GM12878 (cell line): ENCODE measurements at regions not wholly inside any gene's neighbourhood (a gene's known extent, or its start where the extent isn't known, plus 50 kb on each side); places are given as distances from the start of the nearest gene placed in this dataset.

ENCODE experiments used
- KDM1A ChIP-seq: fragments of 200-600 bp; sonication (generic); IDR thresholded peaks from 2 replicates; pipeline ENCODE4 v1.6.1; 2016; ENCODE audit warnings: borderline replicate concordance
- SRF ChIP-seq, 2 experiments: IDR thresholded peaks; 2 replicates each; pipeline ENCODE4 v1.6.1; 2011; ENCODE audit warnings: low read depth in 2 of 2, low read length in 2 of 2, mild to moderate bottlenecking in 1 of 2, moderate library complexity in 1 of 2
- TAF1 ChIP-seq: IDR thresholded peaks from 2 replicates; pipeline ENCODE4 v1.6.1; 2011; ENCODE audit warnings: mild to moderate bottlenecking, low read depth, low read length, borderline replicate concordance
- TF ChIP-seq, protein P1 (sequence below): fragments of 450-650 bp; IDR thresholded peaks from 2 replicates; pipeline ENCODE4 v1.6.1; 2017; ENCODE audit warnings: antibody characterized with exemption, mild to moderate bottlenecking, moderate library complexity
- TF ChIP-seq, protein P2 (sequence below): fragments of 450-650 bp; IDR thresholded peaks from 2 replicates; pipeline ENCODE4 v1.6.1; 2017; ENCODE audit warnings: mild to moderate bottlenecking
- TF ChIP-seq, protein P3 (sequence below): IDR thresholded peaks from 2 replicates; pipeline ENCODE4 v1.6.1; 2012; ENCODE audit warnings: low read depth, low read length, improper control_type of control experiment
- TF ChIP-seq, protein P4 (sequence below), 3 experiments: IDR thresholded peaks in 2 of 3; conservative IDR thresholded peaks in 1 of 3; 2 replicates each; pipeline ENCODE4 v1.5.1; 2011; ENCODE audit warnings: low read depth in 3 of 3, low read length in 3 of 3, mild to moderate bottlenecking in 3 of 3, control low read depth in 2 of 3, moderate library complexity in 2 of 3, inconsistent platforms in 1 of 3, mixed read lengths in 1 of 3; ENCODE audit not compliant: control insufficient read depth in 2 of 3, insufficient read depth in 1 of 3; ENCODE audit errors: extremely low read depth in 1 of 3
- TF ChIP-seq, protein P5 (sequence below): IDR thresholded peaks from 2 replicates; pipeline ENCODE4 v1.6.1; 2011; ENCODE audit warnings: mild to moderate bottlenecking, low read depth, low read length, moderate library complexity; ENCODE audit not compliant: insufficient replicate concordance

DNA sequence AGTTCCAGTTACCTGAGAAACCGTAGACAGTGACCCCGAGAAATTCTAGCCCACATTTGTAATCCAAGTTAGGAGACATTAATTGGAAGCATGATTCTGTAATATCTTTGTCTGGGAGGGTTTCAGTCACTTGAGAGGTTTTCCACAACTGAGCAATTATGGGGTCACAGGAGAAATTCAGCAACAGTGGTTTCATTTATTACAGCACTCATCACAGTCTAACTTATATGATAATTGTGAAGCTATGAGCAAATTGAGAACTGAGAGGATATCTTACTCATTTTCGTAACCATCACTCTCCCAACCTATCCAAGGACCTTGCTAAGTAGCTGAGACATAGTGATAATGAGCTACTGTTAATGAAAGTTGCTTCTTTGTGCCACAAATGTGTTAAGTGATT, 328.5 kb upstream of the PPP2R3A start:
- TF ChIP-seq, protein P1, sequence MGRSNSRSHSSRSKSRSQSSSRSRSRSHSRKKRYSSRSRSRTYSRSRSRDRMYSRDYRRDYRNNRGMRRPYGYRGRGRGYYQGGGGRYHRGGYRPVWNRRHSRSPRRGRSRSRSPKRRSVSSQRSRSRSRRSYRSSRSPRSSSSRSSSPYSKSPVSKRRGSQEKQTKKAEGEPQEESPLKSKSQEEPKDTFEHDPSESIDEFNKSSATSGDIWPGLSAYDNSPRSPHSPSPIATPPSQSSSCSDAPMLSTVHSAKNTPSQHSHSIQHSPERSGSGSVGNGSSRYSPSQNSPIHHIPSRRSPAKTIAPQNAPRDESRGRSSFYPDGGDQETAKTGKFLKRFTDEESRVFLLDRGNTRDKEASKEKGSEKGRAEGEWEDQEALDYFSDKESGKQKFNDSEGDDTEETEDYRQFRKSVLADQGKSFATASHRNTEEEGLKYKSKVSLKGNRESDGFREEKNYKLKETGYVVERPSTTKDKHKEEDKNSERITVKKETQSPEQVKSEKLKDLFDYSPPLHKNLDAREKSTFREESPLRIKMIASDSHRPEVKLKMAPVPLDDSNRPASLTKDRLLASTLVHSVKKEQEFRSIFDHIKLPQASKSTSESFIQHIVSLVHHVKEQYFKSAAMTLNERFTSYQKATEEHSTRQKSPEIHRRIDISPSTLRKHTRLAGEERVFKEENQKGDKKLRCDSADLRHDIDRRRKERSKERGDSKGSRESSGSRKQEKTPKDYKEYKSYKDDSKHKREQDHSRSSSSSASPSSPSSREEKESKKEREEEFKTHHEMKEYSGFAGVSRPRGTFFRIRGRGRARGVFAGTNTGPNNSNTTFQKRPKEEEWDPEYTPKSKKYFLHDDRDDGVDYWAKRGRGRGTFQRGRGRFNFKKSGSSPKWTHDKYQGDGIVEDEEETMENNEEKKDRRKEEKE, result no peak
- TF ChIP-seq, protein P2, sequence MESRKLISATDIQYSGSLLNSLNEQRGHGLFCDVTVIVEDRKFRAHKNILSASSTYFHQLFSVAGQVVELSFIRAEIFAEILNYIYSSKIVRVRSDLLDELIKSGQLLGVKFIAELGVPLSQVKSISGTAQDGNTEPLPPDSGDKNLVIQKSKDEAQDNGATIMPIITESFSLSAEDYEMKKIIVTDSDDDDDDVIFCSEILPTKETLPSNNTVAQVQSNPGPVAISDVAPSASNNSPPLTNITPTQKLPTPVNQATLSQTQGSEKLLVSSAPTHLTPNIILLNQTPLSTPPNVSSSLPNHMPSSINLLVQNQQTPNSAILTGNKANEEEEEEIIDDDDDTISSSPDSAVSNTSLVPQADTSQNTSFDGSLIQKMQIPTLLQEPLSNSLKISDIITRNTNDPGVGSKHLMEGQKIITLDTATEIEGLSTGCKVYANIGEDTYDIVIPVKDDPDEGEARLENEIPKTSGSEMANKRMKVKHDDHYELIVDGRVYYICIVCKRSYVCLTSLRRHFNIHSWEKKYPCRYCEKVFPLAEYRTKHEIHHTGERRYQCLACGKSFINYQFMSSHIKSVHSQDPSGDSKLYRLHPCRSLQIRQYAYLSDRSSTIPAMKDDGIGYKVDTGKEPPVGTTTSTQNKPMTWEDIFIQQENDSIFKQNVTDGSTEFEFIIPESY, result no peak
- no peak for TF ChIP-seq SRF (IDR thresholded peaks at IDR 0.05; ENCODE audit: low read depth in 2 of 2, low read length in 2 of 2)
- no peak for TF ChIP-seq TAF1
- TF ChIP-seq, protein P3, sequence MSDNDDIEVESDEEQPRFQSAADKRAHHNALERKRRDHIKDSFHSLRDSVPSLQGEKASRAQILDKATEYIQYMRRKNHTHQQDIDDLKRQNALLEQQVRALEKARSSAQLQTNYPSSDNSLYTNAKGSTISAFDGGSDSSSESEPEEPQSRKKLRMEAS, result no peak
- TF ChIP-seq, protein P4, sequence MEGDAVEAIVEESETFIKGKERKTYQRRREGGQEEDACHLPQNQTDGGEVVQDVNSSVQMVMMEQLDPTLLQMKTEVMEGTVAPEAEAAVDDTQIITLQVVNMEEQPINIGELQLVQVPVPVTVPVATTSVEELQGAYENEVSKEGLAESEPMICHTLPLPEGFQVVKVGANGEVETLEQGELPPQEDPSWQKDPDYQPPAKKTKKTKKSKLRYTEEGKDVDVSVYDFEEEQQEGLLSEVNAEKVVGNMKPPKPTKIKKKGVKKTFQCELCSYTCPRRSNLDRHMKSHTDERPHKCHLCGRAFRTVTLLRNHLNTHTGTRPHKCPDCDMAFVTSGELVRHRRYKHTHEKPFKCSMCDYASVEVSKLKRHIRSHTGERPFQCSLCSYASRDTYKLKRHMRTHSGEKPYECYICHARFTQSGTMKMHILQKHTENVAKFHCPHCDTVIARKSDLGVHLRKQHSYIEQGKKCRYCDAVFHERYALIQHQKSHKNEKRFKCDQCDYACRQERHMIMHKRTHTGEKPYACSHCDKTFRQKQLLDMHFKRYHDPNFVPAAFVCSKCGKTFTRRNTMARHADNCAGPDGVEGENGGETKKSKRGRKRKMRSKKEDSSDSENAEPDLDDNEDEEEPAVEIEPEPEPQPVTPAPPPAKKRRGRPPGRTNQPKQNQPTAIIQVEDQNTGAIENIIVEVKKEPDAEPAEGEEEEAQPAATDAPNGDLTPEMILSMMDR (IDR thresholded peaks at IDR 0.05 in 2 of 3, conservative IDR thresholded peaks at IDR 0.05 in 1 of 3; ENCODE audit: control insufficient read depth in 2 of 3, extremely low read depth in 1 of 3, insufficient read depth in 1 of 3, low read depth in 3 of 3, low read length in 3 of 3), result no peak
- TF ChIP-seq KDM1A, result no peak
- TF ChIP-seq, protein P5, sequence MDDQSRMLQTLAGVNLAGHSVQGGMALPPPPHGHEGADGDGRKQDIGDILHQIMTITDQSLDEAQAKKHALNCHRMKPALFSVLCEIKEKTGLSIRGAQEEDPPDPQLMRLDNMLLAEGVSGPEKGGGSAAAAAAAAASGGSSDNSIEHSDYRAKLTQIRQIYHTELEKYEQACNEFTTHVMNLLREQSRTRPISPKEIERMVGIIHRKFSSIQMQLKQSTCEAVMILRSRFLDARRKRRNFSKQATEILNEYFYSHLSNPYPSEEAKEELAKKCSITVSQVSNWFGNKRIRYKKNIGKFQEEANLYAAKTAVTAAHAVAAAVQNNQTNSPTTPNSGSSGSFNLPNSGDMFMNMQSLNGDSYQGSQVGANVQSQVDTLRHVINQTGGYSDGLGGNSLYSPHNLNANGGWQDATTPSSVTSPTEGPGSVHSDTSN, result no peak
